ENCODE measurements at regions not wholly inside any gene's neighbourhood (a gene's known extent, or its start where the extent isn't known, plus 50 kb on each side); places are given as distances from the start of the nearest gene placed in this dataset.

- no peak for TF ChIP-seq CTCF (IDR thresholded peaks at IDR 0.05; ENCODE audit: insufficient read depth, low read length)
- DNase-seq (ENCODE audit: low read depth): no peak
- no peak overlapping the region for H3K4me3 ChIP-seq (ENCODE audit: low read depth, low read length)
Measured at GRCh38 chr14:105836730-105837129, 310.3 kb downstream of the TMEM121 start.

GRCh38 chr14:105837349-105838063 is 311.1 kb downstream of the TMEM121 start:
- TF ChIP-seq CTCF (IDR thresholded peaks at IDR 0.05; ENCODE audit: insufficient read depth, low read length): no peak
- no peak for DNase-seq (ENCODE audit: low read depth)
- H3K4me3 ChIP-seq (ENCODE audit: low read depth, low read length): no peak overlapping the region

- TF ChIP-seq CTCF (IDR thresholded peaks at IDR 0.05; ENCODE audit: insufficient read depth, low read length): no peak
- DNase-seq (ENCODE audit: low read depth): no peak
- no peak overlapping the region for H3K4me3 ChIP-seq (ENCODE audit: low read depth, low read length)
Measured at GRCh38 chr14:105838107-105838506, 311.7 kb downstream of the TMEM121 start.

- H3K4me3 ChIP-seq (ENCODE audit: low read depth, low read length): no peak overlapping the region
- TF ChIP-seq CTCF (IDR thresholded peaks at IDR 0.05; ENCODE audit: insufficient read depth, low read length): no peak
- DNase-seq (ENCODE audit: low read depth): no peak
Measured at GRCh38 chr14:105838591-105839424, 312.4 kb downstream of the TMEM121 start.

GRCh38 chr14:105839425-105840265 is 313.3 kb downstream of the TMEM121 start:
- DNase-seq (ENCODE audit: low read depth): no peak
- TF ChIP-seq CTCF (IDR thresholded peaks at IDR 0.05; ENCODE audit: insufficient read depth, low read length): no peak
- H3K4me3 ChIP-seq (ENCODE audit: low read depth, low read length): no peak overlapping the region

GRCh38 chr14:105840266-105841021 is 314.1 kb downstream of the TMEM121 start:
- TF ChIP-seq CTCF (IDR thresholded peaks at IDR 0.05; ENCODE audit: insufficient read depth, low read length): no peak
- no peak for DNase-seq (ENCODE audit: low read depth)
- H3K4me3 ChIP-seq (ENCODE audit: low read depth, low read length): no peak overlapping the region
